Body of pancreas (tissue), 4 donors: ENCODE measurements at regions not wholly inside any gene's neighbourhood (a gene's known extent, or its start where the extent isn't known, plus 50 kb on each side); places are given as distances from the start of the nearest gene placed in this dataset.
"Not testable (repeated sequence)": the region's sequence is repeated elsewhere in the genome, so short reads cannot be mapped to it uniquely, and the experiment has no call there.

Source experiments
- ATAC-seq: fragments of 150-250 bp; one replicate; pipeline ENCODE4 v1.9.1; 2016
- DNase-seq, 4 donors: peaks; one replicate each; pipeline ENCODE4 v3.0.0-alpha.2; 2019
- H3K27ac ChIP-seq, 4 donors: fragments of 200-600 bp; sonication (generic); 1 replicate in 3 of 4; 2 replicates in 1 of 4; pipeline versions ENCODE4 v1.5.1 to v1.6.1; 2016 to 2019; ENCODE audit warnings: mild to moderate bottlenecking in 1 of 4, mixed read lengths in 1 of 4, moderate library complexity in 1 of 4
- H3K27me3 ChIP-seq, 2 donors: fragments of 200-600 bp; sonication (generic); one replicate each; pipeline ENCODE4 v1.6.0; 2016; ENCODE audit warnings: mild to moderate bottlenecking in 1 of 2
- H3K36me3 ChIP-seq, 2 donors: fragments of 200-600 bp; sonication (generic); replicated peaks in 1 of 2; 2 replicates each; pipeline ENCODE4 v1.5.1; 2016; ENCODE audit warnings: low read depth in 2 of 2; ENCODE audit not compliant: insufficient read depth in 1 of 2
- H3K4me1 ChIP-seq: fragments of 200-600 bp; sonication (generic); one replicate; pipeline ENCODE4 v1.6.0; 2016
- H3K4me3 ChIP-seq, 2 donors: fragments of 200-600 bp; sonication (generic); 1 replicate in 1 of 2; 2 replicates in 1 of 2; pipeline ENCODE4 v1.5.1; 2016 to 2019
- H3K9me3 ChIP-seq, 3 donors: fragments of 200-600 bp; sonication (generic); 1 replicate in 2 of 3; 2 replicates in 1 of 3; pipeline ENCODE4 v1.5.1; 2016
- POLR2A ChIP-seq, 3 donors: fragments of 450-650 bp; IDR thresholded peaks; one replicate each; pipeline ENCODE4 v1.6.1; 2016; ENCODE audit warnings: antibody characterized with exemption in 3 of 3, mild to moderate bottlenecking in 2 of 3
- WGBS, 2 donors: methylation state at CpG; one replicate each; pipeline ENCODE4 v1.1.5; 2017; 5-methylcytosine and 5-hydroxymethylcytosine counted together
- intact Hi-C: fragments of 100-400 bp; cut with DNase I; formaldehyde crosslinking; loops from one replicate; pipeline ENCODE4 v1.15.1; 2023
- TF ChIP-seq, protein P1 (sequence below), 7 experiments: fragments of 450-650 bp in 4 of 7; fragments of 200-600 bp in 3 of 7; sonication (generic) in 3 of 7; IDR thresholded peaks; one replicate each; pipeline ENCODE4 v1.5.1; 2016 to 2019; ENCODE audit warnings: antibody characterized with exemption in 7 of 7

DNA sequence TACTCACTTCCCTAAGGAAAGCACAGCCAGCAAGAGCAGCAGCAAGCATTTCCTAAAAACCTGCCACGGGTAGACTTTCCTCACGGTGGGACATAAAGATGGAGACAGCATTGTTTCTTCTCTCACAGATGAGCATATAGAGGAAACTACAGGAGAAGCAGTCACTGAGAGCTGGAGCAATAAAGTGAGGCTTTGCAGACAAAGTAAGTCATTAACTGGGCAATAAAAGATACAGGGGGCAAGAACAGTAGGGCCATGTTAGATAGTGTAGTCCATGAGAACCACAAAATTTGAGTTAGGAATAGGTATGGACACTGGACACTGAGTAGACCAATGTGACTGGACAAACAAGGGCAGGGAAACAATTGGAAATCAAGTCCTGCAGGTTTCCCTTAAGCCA lies 240.1 kb upstream of the NFIA start:
- TF ChIP-seq, protein P1, sequence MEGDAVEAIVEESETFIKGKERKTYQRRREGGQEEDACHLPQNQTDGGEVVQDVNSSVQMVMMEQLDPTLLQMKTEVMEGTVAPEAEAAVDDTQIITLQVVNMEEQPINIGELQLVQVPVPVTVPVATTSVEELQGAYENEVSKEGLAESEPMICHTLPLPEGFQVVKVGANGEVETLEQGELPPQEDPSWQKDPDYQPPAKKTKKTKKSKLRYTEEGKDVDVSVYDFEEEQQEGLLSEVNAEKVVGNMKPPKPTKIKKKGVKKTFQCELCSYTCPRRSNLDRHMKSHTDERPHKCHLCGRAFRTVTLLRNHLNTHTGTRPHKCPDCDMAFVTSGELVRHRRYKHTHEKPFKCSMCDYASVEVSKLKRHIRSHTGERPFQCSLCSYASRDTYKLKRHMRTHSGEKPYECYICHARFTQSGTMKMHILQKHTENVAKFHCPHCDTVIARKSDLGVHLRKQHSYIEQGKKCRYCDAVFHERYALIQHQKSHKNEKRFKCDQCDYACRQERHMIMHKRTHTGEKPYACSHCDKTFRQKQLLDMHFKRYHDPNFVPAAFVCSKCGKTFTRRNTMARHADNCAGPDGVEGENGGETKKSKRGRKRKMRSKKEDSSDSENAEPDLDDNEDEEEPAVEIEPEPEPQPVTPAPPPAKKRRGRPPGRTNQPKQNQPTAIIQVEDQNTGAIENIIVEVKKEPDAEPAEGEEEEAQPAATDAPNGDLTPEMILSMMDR (IDR thresholded peaks at IDR 0.05), result no peak
- TF ChIP-seq POLR2A (IDR thresholded peaks at IDR 0.05), result no peak
- Histone ChIP-seq H3K36me3 (no peaks in the 10 kb centered on the region), H3K4me1 (no peaks in the 10 kb centered on the region), H3K27ac (no peak overlapping the region), H3K9me3 (no peaks in the 10 kb centered on the region), H3K4me3 (no peak overlapping the region), H3K27me3 (no peaks in the 10 kb centered on the region)
- DNase-seq (no peak), ATAC-seq (no peak)
- intact Hi-C loops, result no loop called here
- 79 to 80% methylated on average over 2 of the region's 2 CpGs for WGBS, 2 donors

- Histone ChIP-seq H3K4me1 (no peaks in the 10 kb centered on the region), H3K36me3 (no peaks in the 10 kb centered on the region), H3K9me3 (no peaks in the 10 kb centered on the region), H3K4me3 (no peak overlapping the region), H3K27ac (no peak overlapping the region), H3K27me3 (no peaks in the 10 kb centered on the region)
- ATAC-seq, result no peak
- TF ChIP-seq, protein P1 (IDR thresholded peaks at IDR 0.05), result no peak
- no peak for TF ChIP-seq POLR2A (IDR thresholded peaks at IDR 0.05)
- 89% methylated on average over 5 of the region's 5 CpGs for WGBS, 2 donors
- intact Hi-C loops, result no loop called here
- no peak for DNase-seq
Observed at GRCh38 chr1:60841116-60842046, 241.0 kb upstream of the NFIA start.

GRCh38 chr1:60840476-60840875 lies 241.9 kb upstream of the NFIA start:
- H3K9me3 ChIP-seq, intact Hi-C loops, DNase-seq, H3K27me3 ChIP-seq, ATAC-seq, H3K27ac ChIP-seq, H3K4me1 ChIP-seq, H3K4me3 ChIP-seq, H3K36me3 ChIP-seq: not testable (repeated sequence)
- 90 to 94% methylated on average over 2 of the region's 2 CpGs for WGBS, 2 donors

DNA sequence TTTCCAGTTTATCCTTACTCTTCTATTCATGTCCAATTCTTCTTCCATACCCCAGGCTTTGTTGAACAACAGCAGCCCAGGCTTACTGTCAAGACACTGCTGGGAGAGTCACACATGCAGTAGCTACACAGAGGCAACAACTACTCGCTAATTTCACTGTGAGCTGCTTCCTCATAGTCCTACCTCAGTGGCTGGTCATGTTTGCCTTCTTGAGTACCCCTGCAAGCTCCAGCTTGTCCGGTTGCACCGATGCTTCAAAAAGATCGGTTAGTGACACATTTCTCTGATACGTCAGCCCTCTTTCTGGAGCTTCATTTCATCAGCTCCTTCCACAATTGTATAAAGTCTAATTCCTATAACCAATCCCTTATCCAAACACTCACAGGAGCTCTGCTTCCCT lies 246.7 kb upstream of the NFIA start:
- intact Hi-C loops, result no loop called here
- no peak for ATAC-seq
- Histone ChIP-seq H3K27ac (no peak overlapping the region), H3K9me3 (no peaks in the 10 kb centered on the region), H3K36me3 (no peaks in the 10 kb centered on the region), H3K27me3 (no peaks in the 10 kb centered on the region), H3K4me3 (no peak overlapping the region), H3K4me1 (peaks cover 4% of the 10 kb centered on the region)
- 85 to 87% methylated on average over 5 of the region's 5 CpGs for WGBS, 2 donors
- DNase-seq, result no peak
- no peak for TF ChIP-seq POLR2A (IDR thresholded peaks at IDR 0.05)
- TF ChIP-seq, protein P1 (IDR thresholded peaks at IDR 0.05), result no peak

DNA sequence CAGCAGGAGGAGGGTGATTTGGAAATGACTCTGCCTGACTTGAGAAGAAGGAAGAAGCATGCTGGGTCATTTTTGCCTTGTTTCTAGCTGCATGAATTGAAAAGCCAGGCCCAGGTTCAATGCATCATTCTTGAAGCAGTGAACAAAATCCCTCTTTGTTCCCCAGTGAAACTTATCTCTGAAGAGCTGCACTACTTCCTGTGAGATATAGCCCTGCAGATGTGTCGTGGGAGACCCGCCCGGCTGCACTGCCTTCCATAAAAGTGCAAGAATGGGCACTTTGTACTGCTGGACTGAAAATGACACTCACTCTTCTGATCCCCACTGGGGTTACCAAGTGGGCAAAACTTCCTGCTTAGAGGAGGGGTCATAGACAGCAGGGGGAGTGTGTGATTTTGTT lies 249.2 kb upstream of the NFIA start:
- Histone ChIP-seq H3K9me3 (no peaks in the 10 kb centered on the region), H3K27ac (peak overlapping the region in 1 of 4 donors; percentile 27), H3K4me3 (no peak overlapping the region), H3K36me3 (no peaks in the 10 kb centered on the region), H3K27me3 (no peaks in the 10 kb centered on the region), H3K4me1 (peaks cover 4% of the 10 kb centered on the region)
- TF ChIP-seq, protein P1 (IDR thresholded peaks at IDR 0.05), result no peak
- no peak for TF ChIP-seq POLR2A (IDR thresholded peaks at IDR 0.05)
- intact Hi-C loops, result no loop called here
- DNase-seq (no peak), ATAC-seq (no peak)
- 34 to 49% methylated on average over 3 of the region's 3 CpGs for WGBS, 2 donors
